ENCODE measurements at regions not wholly inside any gene's neighbourhood (a gene's known extent, or its start where the extent isn't known, plus 50 kb on each side); places are given as distances from the start of the nearest gene placed in this dataset.

DNA sequence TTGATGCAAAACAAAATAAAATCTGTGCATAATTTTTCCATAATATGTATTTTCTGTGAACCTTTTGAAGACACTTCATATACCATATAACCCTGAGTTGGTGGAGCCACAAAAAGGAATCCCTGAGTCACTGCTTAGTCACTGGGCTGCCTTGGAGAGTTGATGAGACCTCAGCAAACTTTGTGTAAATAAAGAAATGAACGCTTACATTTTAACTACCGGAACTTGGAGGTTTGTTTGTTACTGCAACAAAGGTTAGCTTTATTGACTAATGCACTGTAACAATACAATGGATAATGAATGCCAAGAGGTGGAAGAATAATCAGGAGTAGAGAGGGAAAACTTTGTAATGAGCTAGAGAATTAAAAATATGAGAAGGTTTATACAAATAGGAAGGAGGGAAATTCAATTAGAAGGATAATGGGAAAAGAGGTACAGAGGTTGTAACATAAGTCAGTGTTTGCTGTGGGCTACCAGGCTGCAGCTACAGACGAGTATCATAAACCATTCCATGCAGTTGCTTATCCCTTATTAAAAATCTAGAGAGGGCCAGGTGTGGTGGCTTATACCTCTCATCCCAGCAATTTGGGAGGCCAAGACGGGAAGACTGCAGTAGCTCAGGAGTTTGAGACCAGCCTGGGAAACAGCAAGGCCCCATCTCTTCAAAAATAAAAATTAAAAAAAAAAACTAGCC lies 1042.1 kb downstream of the TYW1 start:
- Histone ChIP-seq H3K4me3 (no peak overlapping the region), H3K4me1 (no peaks in the 10 kb centered on the region), H3K27ac (no peak overlapping the region), H3K36me3 (no peaks in the 10 kb centered on the region), H3K27me3 (no peaks in the 10 kb centered on the region), H3K9me3 (no peaks in the 10 kb centered on the region)
- DNase-seq (no peak), FAIRE-seq (no peak), ATAC-seq (no peak)
- intact Hi-C loops (cut with DNase I), result no loop called here
- TF ChIP-seq, protein P1, sequence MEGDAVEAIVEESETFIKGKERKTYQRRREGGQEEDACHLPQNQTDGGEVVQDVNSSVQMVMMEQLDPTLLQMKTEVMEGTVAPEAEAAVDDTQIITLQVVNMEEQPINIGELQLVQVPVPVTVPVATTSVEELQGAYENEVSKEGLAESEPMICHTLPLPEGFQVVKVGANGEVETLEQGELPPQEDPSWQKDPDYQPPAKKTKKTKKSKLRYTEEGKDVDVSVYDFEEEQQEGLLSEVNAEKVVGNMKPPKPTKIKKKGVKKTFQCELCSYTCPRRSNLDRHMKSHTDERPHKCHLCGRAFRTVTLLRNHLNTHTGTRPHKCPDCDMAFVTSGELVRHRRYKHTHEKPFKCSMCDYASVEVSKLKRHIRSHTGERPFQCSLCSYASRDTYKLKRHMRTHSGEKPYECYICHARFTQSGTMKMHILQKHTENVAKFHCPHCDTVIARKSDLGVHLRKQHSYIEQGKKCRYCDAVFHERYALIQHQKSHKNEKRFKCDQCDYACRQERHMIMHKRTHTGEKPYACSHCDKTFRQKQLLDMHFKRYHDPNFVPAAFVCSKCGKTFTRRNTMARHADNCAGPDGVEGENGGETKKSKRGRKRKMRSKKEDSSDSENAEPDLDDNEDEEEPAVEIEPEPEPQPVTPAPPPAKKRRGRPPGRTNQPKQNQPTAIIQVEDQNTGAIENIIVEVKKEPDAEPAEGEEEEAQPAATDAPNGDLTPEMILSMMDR (IDR thresholded peaks at IDR 0.05), result no peak
- 28% methylated on average over 4 of the region's 4 CpGs for WGBS, 2 donors

DNA sequence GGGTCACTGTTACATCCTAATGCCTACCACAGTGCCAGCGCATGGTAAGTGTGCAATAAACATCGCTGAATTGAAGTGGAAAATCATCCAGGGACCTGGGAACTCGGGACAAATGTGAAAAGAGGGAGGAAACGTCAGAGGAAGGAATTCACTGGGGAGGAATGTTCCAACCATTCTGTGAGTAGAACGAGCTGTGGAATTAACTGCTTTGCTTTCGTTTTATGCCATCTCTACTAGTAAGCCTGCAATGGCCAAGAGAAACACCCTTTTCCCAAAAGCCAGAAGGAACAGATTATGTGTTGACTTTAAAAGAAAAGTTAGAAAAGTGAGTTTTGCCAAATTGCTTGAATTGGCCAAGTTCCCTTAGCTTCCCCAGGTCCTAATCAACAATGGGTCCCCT lies 1044.9 kb downstream of the TYW1 start:
- H3K27ac ChIP-seq, result no peak overlapping the region
- ATAC-seq (no peak), DNase-seq (no peak), FAIRE-seq (no peak)
- no peaks in the 10 kb centered on the region for H3K36me3 ChIP-seq
- no peaks in the 10 kb centered on the region for H3K4me1 ChIP-seq
- intact Hi-C loops (cut with DNase I), result no loop called here
- 61 to 68% methylated on average over 6 of the region's 6 CpGs for WGBS, 2 donors
- H3K4me3 ChIP-seq, result no peak overlapping the region
- TF ChIP-seq, protein P1 (IDR thresholded peaks at IDR 0.05), result no peak
- H3K9me3 ChIP-seq, result no peaks in the 10 kb centered on the region
- peaks cover 0 to 2% (median 0%) of the 10 kb centered on the region in 4 donors for H3K27me3 ChIP-seq

DNA sequence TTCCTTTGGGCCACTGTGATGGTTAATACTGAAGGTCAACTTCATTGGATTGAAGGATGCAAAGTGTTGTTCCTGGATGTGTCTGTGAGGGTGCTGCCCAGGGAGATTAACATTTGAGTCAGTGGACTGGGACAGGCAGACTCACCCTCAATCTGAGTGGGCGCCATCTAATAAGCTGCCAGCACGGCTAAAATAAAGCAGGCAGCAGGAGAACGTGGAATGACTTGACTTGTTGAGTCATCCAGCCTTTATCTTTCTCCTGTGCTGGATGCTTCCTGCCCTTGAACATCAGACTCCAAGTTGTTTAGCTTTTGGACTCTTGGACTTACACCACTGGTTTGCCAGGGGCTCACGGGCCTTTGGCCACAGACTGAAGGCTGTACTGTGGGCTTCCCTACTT lies 1046.9 kb downstream of the TYW1 start:
- H3K27ac ChIP-seq, result no peak overlapping the region
- TF ChIP-seq, protein P1 (IDR thresholded peaks at IDR 0.05), result no peak
- intact Hi-C loops (cut with DNase I), result no loop called here
- no peak for DNase-seq
- no peaks in the 10 kb centered on the region for H3K36me3 ChIP-seq
- WGBS, 2 donors, result 75% methylated on average over 4 of the region's 4 CpGs
- no peaks in the 10 kb centered on the region for H3K4me1 ChIP-seq
- H3K4me3 ChIP-seq, result no peak overlapping the region
- ATAC-seq, result no peak
- H3K27me3 ChIP-seq, result peaks cover 0 to 2% (median 0%) of the 10 kb centered on the region in 4 donors
- FAIRE-seq, result no peak
- H3K9me3 ChIP-seq, result no peaks in the 10 kb centered on the region

DNA sequence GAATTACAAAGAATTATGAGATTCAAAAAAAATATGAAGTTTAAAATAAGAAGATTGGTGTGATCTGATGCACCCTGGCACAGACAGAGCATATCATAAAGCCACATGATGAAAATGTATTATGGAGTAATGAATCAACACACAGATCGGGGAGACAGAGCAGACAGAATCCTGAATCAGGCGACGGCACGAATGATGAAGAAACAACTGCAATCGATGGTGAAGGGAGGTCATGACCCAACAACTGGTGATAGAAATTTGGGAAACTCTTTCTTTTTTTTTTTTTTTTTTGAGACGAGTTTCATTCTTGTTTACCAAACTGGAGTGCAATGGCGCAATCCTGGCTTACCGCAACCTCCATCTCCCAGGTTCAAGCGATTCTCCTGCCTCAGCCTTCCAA lies 1054.0 kb downstream of the TYW1 start:
- intact Hi-C loops (cut with DNase I), result no loop called here
- ATAC-seq (no peak), FAIRE-seq (no peak), DNase-seq (no peak)
- Histone ChIP-seq H3K36me3 (no peaks in the 10 kb centered on the region), H3K4me1 (no peaks in the 10 kb centered on the region), H3K4me3 (no peak overlapping the region), H3K27ac (no peak overlapping the region), H3K9me3 (no peaks in the 10 kb centered on the region), H3K27me3 (no peaks in the 10 kb centered on the region)
- TF ChIP-seq, protein P1 (IDR thresholded peaks at IDR 0.05), result no peak
- 80 to 88% methylated on average over 9 of the region's 9 CpGs for WGBS, 2 donors

DNA sequence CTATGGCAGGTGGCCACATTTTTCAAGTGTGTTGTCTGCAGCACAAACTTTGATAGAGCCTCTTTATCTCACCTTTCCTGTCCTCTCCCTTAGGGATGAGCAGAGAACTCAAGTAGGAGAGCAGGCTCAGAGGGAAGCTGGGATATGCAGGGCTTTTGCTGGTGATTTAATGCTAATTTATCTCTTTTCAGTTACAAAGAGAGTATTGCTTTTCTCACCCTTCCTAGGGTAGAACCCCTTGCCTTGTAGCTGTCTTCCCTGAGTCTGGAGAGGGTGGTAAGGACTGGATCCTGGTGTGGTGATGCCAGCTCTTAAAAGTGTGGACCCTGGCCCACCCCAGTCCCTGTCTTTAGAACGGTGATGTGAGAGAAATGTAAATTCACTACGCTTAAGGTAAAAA lies 1061.4 kb downstream of the TYW1 start:
- no peaks in the 10 kb centered on the region for H3K9me3 ChIP-seq
- no peaks in the 10 kb centered on the region for H3K27me3 ChIP-seq
- DNase-seq (no peak), ATAC-seq (no peak), FAIRE-seq (no peak)
- WGBS, 2 donors, result 60 to 65% methylated on average over 2 of the region's 2 CpGs
- H3K4me1 ChIP-seq, result no peaks in the 10 kb centered on the region
- no peak overlapping the region for H3K4me3 ChIP-seq
- TF ChIP-seq, protein P1 (IDR thresholded peaks at IDR 0.05), result no peak
- intact Hi-C loops (cut with DNase I), result no loop called here
- no peak overlapping the region for H3K27ac ChIP-seq
- H3K36me3 ChIP-seq, result no peaks in the 10 kb centered on the region

Data from pancreas (tissue), 10 donors.